MM.1S (cell line): ENCODE measurements at regions not wholly inside any gene's neighbourhood (a gene's known extent, or its start where the extent isn't known, plus 50 kb on each side); places are given as distances from the start of the nearest gene placed in this dataset.

Experiments used
- CTCF ChIP-seq: fragments of 300-600 bp; sonication (generic); IDR thresholded peaks from 2 replicates; pipeline ENCODE4 v1.5.1; 2016; ENCODE audit warnings: antibody characterized with exemption, low read length, mixed read lengths
- EZH2phosphoT487 ChIP-seq: fragments of 300-600 bp; sonication (generic); IDR thresholded peaks from 2 replicates; pipeline ENCODE4 v1.6.1; 2018; ENCODE audit warnings: antibody characterized with exemption, low read length

DNA sequence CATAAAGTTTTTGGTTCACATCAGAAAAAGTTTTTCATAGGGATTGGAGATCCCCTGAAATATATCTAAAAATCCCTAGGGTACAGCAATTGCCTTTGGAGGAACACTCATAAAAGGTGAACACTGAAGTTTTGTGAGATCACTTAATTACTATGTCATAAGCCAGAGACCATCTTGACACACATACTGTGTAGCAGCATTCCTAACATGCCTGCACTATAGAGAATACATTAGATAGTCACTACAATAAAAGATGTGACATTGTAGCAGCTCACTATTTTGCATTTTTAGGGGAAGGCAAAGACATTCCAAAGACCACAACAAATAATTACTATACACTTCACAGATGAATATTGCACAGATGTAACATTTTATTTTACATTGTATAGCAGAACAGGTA is 779.9 kb downstream of the KCNT2 start:
- TF ChIP-seq CTCF (no peak), EZH2phosphoT487 (no peak)
